GM18505 (cell line): ENCODE measurements at regions not wholly inside any gene's neighbourhood (a gene's known extent, or its start where the extent isn't known, plus 50 kb on each side); places are given as distances from the start of the nearest gene placed in this dataset.

Source experiments
- ATAC-seq: cut with Tn5 transposase; IDR thresholded peaks from one replicate; pipeline ENCODE4 v1.9.1; 2021; ENCODE audit not compliant: unreplicated experiment
- POLR2A ChIP-seq: IDR thresholded peaks from 4 replicates; pipeline ENCODE4 v1.6.1; 2011; ENCODE audit warnings: borderline replicate concordance; ENCODE audit not compliant: insufficient read depth, insufficient read length; ENCODE audit errors: extremely low read depth

DNA sequence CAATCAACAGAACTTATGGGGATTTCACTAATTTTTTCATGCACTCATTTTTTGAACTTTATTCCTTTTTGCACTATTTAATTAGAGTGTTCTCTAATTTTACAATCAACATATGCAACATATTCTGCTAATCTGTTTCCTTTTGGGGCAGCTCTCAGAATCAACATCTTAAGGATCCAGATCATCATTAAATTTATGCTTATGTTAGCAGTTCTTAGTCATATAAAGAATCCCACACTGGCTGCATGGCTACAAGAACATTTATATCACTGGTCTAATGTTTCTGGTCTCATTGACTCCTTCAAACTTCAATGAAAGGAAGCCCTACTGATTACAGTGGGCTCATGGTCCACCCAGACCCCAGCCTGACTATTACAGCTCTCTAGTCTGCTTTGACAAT lies 245.2 kb downstream of the RBM26 start:
- no peak for TF ChIP-seq POLR2A
- no peak for ATAC-seq

DNA sequence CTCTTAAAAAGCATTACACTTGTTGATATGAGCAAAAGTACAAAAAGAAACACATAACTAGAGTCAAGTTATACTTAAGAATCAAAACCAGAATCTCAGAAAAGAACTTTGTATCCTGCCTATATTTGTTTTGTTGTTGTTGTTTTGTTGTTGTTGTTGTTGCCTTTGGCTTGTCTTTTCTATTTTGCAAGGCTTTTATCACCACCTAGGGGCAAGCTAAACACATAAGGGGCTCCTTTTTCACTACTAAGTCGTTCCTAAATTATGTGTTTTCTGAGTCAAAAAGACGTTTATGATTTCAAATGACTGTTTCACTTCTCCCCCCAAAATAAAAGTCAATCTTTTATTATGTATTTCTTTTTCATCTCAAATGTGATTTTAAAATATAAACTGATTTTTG lies 250.2 kb downstream of the RBM26 start:
- ATAC-seq, result no peak
- TF ChIP-seq POLR2A, result no peak

DNA sequence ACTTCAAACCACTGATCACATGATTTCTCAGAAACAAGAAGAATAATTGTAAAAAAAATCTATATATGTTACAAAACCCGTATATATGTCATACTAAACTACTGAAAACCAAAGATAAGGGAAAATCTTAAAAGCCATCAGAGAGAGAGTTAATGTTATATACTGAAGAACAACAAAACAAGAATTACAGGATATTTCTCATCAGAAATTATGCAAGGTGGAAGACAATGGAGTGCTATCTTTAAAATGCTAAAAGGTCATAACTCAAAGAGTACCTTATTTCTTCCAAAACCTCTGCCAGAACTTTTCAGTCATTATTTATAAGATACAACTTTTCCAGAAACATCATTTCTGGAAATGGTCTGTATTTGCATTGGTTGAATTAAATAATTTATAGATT lies 256.8 kb downstream of the RBM26 start:
- TF ChIP-seq POLR2A, result no peak
- ATAC-seq, result no peak

DNA sequence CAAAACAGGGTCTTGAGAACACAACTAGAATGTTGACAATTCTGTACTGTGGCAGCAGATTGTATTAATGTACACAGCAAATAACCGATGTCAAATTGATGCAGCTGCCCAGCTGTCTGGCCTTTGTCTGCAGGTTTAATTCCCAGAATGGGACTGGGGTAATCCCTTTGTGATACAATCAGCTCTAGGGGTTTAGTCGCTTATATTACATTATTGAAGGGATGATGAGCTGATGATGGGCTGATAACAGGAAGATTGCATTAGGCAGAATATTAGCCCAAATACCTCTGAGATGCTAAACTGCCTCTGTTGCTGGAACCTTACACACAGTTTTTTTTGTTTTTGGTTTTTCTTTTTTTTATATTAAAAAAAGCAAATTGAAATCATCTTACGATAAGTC lies 265.0 kb downstream of the RBM26 start:
- no peak for ATAC-seq
- TF ChIP-seq POLR2A, result no peak

DNA sequence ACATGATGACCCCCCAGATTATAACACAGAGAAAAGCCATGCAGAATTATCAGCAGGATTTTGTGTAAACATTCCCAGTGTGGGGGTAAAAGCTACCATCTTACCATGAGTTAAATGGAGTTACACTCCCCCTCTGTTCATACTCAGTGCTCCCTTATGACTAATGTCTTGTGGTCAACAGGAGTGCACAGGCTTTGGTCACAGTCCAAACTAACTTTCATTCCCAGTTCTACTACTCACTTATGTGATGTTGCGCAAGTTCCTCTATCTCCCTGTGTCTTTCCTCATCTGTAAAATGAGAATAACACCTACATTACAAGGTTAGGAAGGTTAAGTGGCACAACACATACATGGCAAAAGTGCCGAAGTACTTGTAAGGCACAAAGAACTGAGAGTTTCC lies 277.9 kb downstream of the RBM26 start:
- TF ChIP-seq POLR2A, result no peak

DNA sequence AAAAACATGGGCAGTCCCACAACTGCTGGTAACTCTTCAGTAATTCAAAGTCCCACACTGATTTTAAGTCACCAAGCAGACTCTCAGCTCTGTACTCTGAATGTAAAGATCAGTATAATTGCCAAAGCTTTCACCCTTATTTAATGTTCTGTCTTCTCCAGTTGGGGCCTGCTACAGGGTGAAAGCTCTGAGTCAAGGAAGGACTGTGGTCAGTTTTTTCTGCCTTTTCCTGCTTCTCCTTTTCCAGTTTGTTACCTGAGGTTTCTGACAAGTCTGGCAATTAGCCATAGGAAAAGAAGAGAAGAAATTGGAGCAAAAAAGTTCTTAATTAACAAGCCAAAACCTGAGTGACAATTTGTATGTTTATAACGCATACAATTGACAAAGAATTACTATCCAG lies 279.3 kb downstream of the RBM26 start:
- no peak for ATAC-seq
- TF ChIP-seq POLR2A, result no peak

More for the DNA sequence above, 277.9 kb downstream of the RBM26 start:
- no peak for ATAC-seq

DNA sequence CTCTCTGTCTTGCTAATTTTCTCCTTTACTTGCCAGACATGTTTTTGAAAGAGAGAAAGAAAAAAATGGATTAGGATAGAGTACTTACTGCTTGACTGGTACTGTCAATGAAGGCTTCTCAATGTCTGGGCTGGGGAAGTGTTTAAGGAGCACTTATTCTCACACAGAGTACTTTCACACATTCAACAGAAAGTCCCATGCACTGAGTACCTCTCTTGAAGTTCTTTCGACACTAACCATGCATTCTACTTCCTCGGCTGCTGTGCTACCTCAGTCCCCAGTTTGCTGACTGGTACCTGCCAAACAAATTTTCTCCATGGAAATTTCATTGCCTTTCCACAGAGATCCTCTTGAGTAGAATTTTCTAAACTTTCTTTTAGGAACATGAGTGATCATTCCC lies 281.9 kb downstream of the RBM26 start:
- no peak for ATAC-seq
- no peak for TF ChIP-seq POLR2A

DNA sequence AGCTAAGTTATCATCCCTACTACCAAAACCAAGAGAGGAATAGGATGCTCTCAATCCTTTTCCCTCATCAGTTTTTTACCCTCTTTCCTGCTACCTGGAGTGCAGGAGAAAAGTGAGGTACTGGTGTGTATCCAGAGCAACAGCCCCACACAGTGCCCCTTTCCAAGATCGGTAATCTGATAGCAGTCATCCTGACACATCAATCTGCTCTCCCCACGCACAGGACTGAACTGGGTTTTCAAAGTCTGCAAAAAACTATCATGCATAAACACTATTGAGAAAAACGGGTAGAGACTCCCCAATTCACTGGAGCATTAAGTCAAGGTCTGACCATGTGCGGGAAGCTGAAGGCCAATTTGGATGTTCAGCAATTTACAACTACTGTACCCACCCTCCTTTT lies 284.8 kb downstream of the RBM26 start:
- no peak for ATAC-seq

DNA sequence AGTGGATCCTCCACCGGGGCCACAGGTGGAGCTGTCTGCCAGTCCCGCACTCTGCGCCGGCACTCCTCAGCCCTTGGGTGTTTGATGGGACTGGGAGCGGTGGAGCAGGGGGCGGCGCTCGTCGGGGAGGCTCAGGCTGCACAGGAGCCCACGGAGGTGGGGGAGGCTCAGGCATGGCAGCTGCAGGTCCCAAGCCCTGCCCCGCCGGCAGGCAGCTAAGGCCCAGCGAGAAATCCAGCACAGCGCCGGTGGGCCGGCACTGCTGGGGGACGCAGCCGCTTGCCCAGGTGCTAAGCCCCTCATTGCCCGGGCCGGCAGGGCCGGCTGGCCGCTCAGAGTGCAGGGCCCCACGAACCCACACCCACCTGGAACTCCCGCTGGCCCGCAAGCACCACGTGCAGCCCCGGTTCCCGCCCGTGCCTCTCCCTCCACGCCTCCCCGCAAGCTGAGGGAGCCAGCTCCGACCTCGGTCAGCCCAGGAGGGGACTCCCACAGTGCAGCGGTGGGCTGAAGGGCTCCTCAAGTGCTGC lies 286.4 kb downstream of the RBM26 start:
- ATAC-seq, result no peak
- TF ChIP-seq POLR2A, result no peak

More for the DNA sequence above, 284.8 kb downstream of the RBM26 start:
- no peak for TF ChIP-seq POLR2A

DNA sequence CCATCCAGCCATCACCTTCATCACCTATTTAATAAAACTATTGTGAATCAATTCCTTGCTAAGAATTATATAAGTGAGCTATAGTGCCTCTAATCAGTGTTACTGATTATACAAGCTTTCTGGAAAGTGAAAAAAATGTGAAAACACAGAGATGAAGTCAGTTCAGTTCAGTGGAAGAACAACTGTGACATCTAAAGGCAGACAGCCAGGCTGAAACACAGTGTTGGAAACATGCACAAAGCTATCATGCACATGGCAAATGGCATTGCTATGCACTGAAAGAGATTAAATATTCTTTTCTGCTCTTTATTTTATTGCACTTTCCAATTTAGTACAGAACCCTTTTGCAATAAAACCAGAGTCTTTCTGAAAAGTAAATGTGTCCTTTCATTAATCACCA lies 294.0 kb downstream of the RBM26 start:
- TF ChIP-seq POLR2A, result no peak
- no peak for ATAC-seq

DNA sequence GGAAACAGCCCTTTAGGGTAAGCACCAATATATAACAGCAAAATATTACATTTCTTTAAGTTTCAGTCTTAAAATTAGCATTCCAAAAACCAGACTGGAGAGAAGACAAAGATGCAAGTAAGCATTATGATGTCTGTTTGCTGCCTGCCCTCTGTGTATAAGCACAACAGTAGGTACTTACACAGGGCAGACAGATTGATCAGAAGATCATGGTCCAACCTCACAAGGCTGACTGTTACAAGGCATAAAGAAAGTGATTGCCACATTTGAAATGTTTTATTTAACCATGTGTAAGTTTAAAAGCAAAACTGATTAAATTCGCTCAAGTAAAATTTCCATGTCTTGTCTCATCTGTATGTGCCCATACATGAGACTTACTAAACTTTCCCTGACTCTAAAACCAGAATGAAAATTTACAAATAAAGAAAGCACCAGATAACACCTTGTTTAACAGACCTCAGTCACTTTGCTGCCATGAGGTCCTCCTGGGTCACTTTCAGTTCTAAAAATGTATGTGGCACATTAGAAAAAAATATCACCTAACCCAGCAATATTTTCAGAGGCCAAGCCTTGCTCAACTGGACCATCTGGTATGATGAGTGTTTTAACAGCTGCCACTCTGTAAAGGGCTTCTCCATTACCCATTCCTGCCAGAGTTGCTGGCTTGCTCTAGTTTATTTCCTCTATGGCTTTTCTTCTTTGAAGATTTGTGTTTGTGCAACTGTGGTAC lies 297.0 kb downstream of the RBM26 start:
- ATAC-seq, result peak; percentile 73
- TF ChIP-seq POLR2A, result no peak

DNA sequence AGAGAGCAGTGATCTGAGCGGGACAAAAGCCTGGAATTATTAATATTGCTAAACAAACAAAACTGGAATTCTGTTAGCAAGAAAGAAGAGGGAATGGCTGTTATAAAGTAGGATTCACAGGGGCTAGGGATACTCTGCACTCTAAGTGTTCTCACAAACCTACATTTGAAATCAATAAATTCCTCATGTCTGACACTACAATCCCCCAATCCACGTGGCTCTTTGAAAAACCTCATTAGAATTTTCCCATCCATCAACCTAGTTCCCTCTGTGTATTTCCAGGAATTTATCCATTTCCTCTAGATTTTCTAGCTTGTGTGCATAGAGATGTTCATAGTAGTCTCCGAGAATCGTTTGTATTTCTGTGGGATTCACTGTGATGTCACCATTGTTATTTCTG lies 307.5 kb downstream of the RBM26 start:
- TF ChIP-seq POLR2A, result no peak
- ATAC-seq, result no peak

DNA sequence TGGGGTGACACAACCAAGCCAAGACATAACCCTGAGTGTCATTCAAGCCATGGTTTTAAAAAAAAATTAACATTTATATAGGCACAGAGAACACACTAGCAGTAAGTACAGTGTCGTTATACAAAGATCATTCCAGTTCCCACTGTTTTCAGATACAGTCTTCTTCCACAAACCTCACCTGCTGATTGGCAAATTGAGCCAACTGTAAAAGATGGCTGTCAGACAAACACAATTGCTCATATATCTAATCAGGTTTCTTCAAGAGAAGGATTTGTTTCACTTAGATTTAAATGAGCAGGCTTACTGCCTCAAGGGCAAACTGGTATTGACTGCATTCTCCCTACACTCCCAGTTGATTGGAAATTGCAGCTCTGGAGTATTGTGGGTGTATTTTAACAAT lies 308.9 kb downstream of the RBM26 start:
- TF ChIP-seq POLR2A, result no peak
- ATAC-seq, result no peak

DNA sequence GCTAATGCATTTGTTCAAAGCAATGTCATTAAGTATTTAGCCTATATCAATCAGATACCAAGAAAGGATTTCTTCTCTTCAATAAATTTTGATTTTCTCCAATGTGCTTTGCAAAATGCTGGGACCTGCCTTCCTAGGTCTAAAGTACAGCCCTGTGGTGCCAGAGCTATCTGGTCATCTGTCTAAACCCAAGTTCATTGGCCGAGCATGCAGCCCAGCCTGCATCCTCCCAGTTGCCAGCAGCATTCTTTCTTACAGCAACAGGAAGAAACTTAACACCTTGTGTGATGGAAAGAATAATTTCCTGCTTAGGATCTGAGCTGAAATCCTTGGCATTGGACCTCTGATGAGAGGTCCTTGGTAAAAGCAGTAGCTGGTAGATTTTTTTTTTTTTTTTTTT lies 310.0 kb downstream of the RBM26 start:
- ATAC-seq, result no peak
- TF ChIP-seq POLR2A, result no peak
